A549 (cell line): ENCODE measurements at regions not wholly inside any gene's neighbourhood (a gene's known extent, or its start where the extent isn't known, plus 50 kb on each side); places are given as distances from the start of the nearest gene placed in this dataset.

Source experiments
- CHD4 ChIP-seq: fragments of 200-600 bp; sonication (generic); IDR thresholded peaks from 2 replicates; pipeline ENCODE4 v1.6.1; 2016; ENCODE audit warnings: antibody characterized with exemption, mild to moderate bottlenecking, borderline replicate concordance
- CTCF ChIP-seq: fragments of >200 bp; sonication (Bioruptor Twin); formaldehyde crosslinking; IDR thresholded peaks from 3 replicates; pipeline ENCODE4 v1.5.1; 2016
- E2F6 ChIP-seq: IDR thresholded peaks from 2 replicates; pipeline ENCODE4 v1.6.1; 2012; ENCODE audit warnings: low read depth, borderline replicate concordance
- MYC ChIP-seq: IDR thresholded peaks from 2 replicates; pipeline ENCODE4 v1.6.1; 2012; ENCODE audit warnings: mild to moderate bottlenecking, inconsistent platforms, low read length, improper control_type of control experiment, borderline replicate concordance
- NPAS2 ChIP-seq: fragments of 250-450 bp; sonication (Bioruptor Pico); IDR thresholded peaks from 2 replicates; pipeline ENCODE4 v1.8.0; 2022; ENCODE audit warnings: mild to moderate bottlenecking, moderate library complexity, borderline replicate concordance
- POLR2A ChIP-seq: IDR thresholded peaks from 2 replicates; pipeline ENCODE4 v1.6.1; 2012; ENCODE audit warnings: mild to moderate bottlenecking, low read length
- RNF2 ChIP-seq: fragments of 200-600 bp; sonication (generic); IDR thresholded peaks from 2 replicates; pipeline ENCODE4 v1.6.1; 2016; ENCODE audit warnings: low read depth, mild to moderate bottlenecking, antibody characterized with exemption, moderate library complexity, borderline replicate concordance
- USF2 ChIP-seq: fragments of 450-650 bp; IDR thresholded peaks from 2 replicates; pipeline ENCODE4 v1.6.1; 2014; ENCODE audit warnings: antibody characterized with exemption
- ZFP36 ChIP-seq: fragments of 450-650 bp; IDR thresholded peaks from 2 replicates; pipeline ENCODE4 v1.6.1; 2014; ENCODE audit warnings: borderline replicate concordance; ENCODE audit not compliant: partially characterized antibody

- TF ChIP-seq CTCF (no peak), POLR2A (no peak), ZFP36 (no peak), RNF2 (no peak), MYC (no peak), USF2 (no peak), CHD4 (no peak), NPAS2 (CRISPR knock-in tag) (no peak), E2F6 (no peak)
Observed at GRCh38 chr1:166671627-166672026, 167.6 kb upstream of the POGK start.
